ENCODE measurements at regions not wholly inside any gene's neighbourhood (a gene's known extent, or its start where the extent isn't known, plus 50 kb on each side); places are given as distances from the start of the nearest gene placed in this dataset.
"Not testable (repeated sequence)": the region's sequence is repeated elsewhere in the genome, so short reads cannot be mapped to it uniquely, and the experiment has no call there.

DNA sequence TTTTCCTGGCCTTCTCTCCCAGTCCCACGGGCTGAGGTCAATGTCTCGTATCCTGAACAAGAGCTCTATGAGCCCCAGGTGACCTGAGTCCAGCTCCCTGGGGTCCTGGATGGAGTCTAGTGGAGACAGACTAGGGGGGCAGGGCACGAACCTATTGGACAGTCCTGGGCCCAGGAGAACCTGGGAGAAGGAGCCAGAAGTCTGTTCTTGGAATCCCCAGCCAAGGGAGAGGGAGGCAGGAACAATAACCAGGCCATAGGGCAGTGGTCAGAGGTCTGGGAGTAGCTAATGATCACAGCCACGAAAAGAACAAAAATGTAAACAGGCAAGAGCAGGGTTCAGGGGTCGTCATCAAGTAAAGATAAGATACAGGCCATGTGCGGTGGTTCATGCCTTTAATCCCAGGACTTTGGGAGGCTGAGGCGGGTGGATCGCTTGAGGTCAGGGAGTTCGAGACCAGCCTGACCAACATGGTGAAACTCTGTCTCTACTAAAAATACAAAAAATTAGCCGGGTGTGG, 60.8 kb downstream of the COPRS start:
- intact Hi-C loops (cut with micrococcal nuclease; ENCODE audit: unreplicated experiment), result no loop called here
- Histone ChIP-seq H3K36me3 (ENCODE audit: low read depth) (no peaks in the 10 kb centered on the region), H3K27ac (no peak overlapping the region), H2AFZ (no peak overlapping the region), H3K4me1 (replicated peaks; ENCODE audit: insufficient read depth) (no peaks in the 10 kb centered on the region), H3K79me2 (ENCODE audit: low read depth) (no peaks in the 10 kb centered on the region), H3K9me2 (ENCODE audit: insufficient read depth) (no peaks in the 10 kb centered on the region), H3K4me2 (no peak overlapping the region), H3K9me3 (ENCODE audit: insufficient read depth, low read depth) (no peaks in the 10 kb centered on the region), H3F3A (ENCODE audit: insufficient read depth, low read depth) (no peaks in the 10 kb centered on the region), H4K20me1 (ENCODE audit: insufficient read depth) (no peaks in the 10 kb centered on the region), H3K4me3 (no peak overlapping the region), H3K27me3 (ENCODE audit: insufficient read depth, low read depth) (0 out of 2 replicates have a peak, but pooled peaks cover under 1% of the 10 kb centered on the region)
- no peak for DNase-seq
- POLR2A ChIA-PET (ENCODE audit: unreplicated experiment), result interaction anchor here (0.5 kb wide), 1 partner anchor 623 kb away, joined by 3 read pairs; no protein-coding TSS in a partner anchor
- no TSS peak for BruUV-seq (replicated peaks)
- no peak for TF ChIP-seq CTCF (conservative IDR thresholded peaks at IDR 0.05)
- no peak for TF ChIP-seq EZH2 (IDR thresholded peaks at IDR 0.05; ENCODE audit: low read depth)
- CTCF ChIA-PET, result no interaction called here

- H3K27me3 ChIP-seq (ENCODE audit: insufficient read depth, low read depth); H2AFZ ChIP-seq; H3K36me3 ChIP-seq (ENCODE audit: low read depth); H3K27ac ChIP-seq; H3F3A ChIP-seq (ENCODE audit: insufficient read depth, low read depth); intact Hi-C loops (cut with micrococcal nuclease; ENCODE audit: unreplicated experiment); H3K4me3 ChIP-seq; H3K9me2 ChIP-seq (ENCODE audit: insufficient read depth); POLR2A ChIA-PET (ENCODE audit: unreplicated experiment); H3K4me2 ChIP-seq; BruUV-seq (replicated peaks); H3K4me1 ChIP-seq (replicated peaks; ENCODE audit: insufficient read depth); CTCF ChIA-PET; H3K9me3 ChIP-seq (ENCODE audit: insufficient read depth, low read depth); H4K20me1 ChIP-seq (ENCODE audit: insufficient read depth); DNase-seq; H3K79me2 ChIP-seq (ENCODE audit: low read depth): not testable (repeated sequence)
These were observed 63.1 kb downstream of the COPRS start for GRCh38 chr17:31795941-31796340.

DNA sequence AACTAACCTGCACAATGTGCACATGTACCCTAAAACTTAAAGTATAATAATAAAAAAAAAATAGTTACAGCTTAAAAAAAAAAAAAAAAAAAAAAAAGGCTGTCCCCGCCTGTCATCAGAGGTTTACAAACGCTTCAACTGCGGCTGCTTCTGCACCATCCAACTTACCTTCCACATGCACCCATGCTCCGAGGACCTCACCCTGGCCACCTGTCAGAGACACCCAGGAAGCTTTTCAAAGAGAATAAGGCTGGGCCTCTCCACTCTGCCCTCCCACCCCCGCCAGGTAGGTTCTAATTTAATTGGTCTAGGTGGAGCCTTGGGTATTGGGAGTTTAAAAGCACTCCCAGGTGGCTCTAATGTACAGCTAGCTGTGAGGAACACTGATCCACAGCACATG, 64.9 kb downstream of the COPRS start:
- Histone ChIP-seq H4K20me1 (ENCODE audit: insufficient read depth) (no peaks in the 10 kb centered on the region), H3K4me2 (no peak overlapping the region), H3F3A (ENCODE audit: insufficient read depth, low read depth) (no peaks in the 10 kb centered on the region), H2AFZ (no peak overlapping the region), H3K4me3 (no peak overlapping the region), H3K9me3 (ENCODE audit: insufficient read depth, low read depth) (no peaks in the 10 kb centered on the region), H3K79me2 (ENCODE audit: low read depth) (no peaks in the 10 kb centered on the region), H3K27me3 (ENCODE audit: insufficient read depth, low read depth) (0 out of 2 replicates have a peak, but pooled peaks cover 3% of the 10 kb centered on the region), H3K36me3 (ENCODE audit: low read depth) (no peaks in the 10 kb centered on the region), H3K27ac (no peak overlapping the region), H3K9me2 (ENCODE audit: insufficient read depth) (no peaks in the 10 kb centered on the region), H3K4me1 (replicated peaks; ENCODE audit: insufficient read depth) (no peaks in the 10 kb centered on the region)
- no peak for DNase-seq
- intact Hi-C loops (cut with micrococcal nuclease; ENCODE audit: unreplicated experiment), result no loop called here
- no TSS peak for BruUV-seq (replicated peaks)
- ChIA-PET CTCF (no interaction called here), POLR2A (ENCODE audit: unreplicated experiment) (interaction anchor here (0.6 kb wide), 2 partner anchors 23 kb away, joined by 8 to 12 read pairs; no protein-coding TSS in a partner anchor)
- TF ChIP-seq EZH2 (IDR thresholded peaks at IDR 0.05; ENCODE audit: low read depth) (no peak), CTCF (conservative IDR thresholded peaks at IDR 0.05) (no peak)

- POLR2A ChIA-PET (ENCODE audit: unreplicated experiment), result interaction anchor here (0.6 kb wide), 2 partner anchors 23 kb away, joined by 8 to 12 read pairs; no protein-coding TSS in a partner anchor
These were observed 65.4 kb downstream of the COPRS start for GRCh38 chr17:31793634-31794033.

More at GRCh38 chr17:31793634-31794033, 65.4 kb downstream of the COPRS start:
- H3K27ac ChIP-seq; H3K36me3 ChIP-seq (ENCODE audit: low read depth); H3K9me2 ChIP-seq (ENCODE audit: insufficient read depth); H3K4me1 ChIP-seq (replicated peaks; ENCODE audit: insufficient read depth); H3F3A ChIP-seq (ENCODE audit: insufficient read depth, low read depth); H3K4me2 ChIP-seq; H3K79me2 ChIP-seq (ENCODE audit: low read depth); H2AFZ ChIP-seq; H4K20me1 ChIP-seq (ENCODE audit: insufficient read depth); H3K9me3 ChIP-seq (ENCODE audit: insufficient read depth, low read depth); intact Hi-C loops (cut with micrococcal nuclease; ENCODE audit: unreplicated experiment); CTCF ChIA-PET; DNase-seq; BruUV-seq (replicated peaks); H3K27me3 ChIP-seq (ENCODE audit: insufficient read depth, low read depth); H3K4me3 ChIP-seq: not testable (repeated sequence)
